Prostate gland (tissue), 2 donors: ENCODE measurements at regions not wholly inside any gene's neighbourhood (a gene's known extent, or its start where the extent isn't known, plus 50 kb on each side); places are given as distances from the start of the nearest gene placed in this dataset.
"Not testable (repeated sequence)": the region's sequence is repeated elsewhere in the genome, so short reads cannot be mapped to it uniquely, and the experiment has no call there.

Experiments used
- DNase-seq: peaks from one replicate; pipeline ENCODE4 v3.0.0-alpha.2; 2019; ENCODE audit warnings: low spot score
- H3K27ac ChIP-seq, 2 donors: fragments of 200-600 bp; sonication (generic); 2 replicates each; pipeline ENCODE4 v1.5.1; 2017 to 2019
- H3K27me3 ChIP-seq: fragments of 200-600 bp; sonication (generic); replicated peaks from 2 replicates; pipeline ENCODE4 v1.5.1; 2019; ENCODE audit not compliant: insufficient read depth
- H3K36me3 ChIP-seq, 2 donors: fragments of 200-600 bp; sonication (generic); 1 replicate in 1 of 2; 2 replicates in 1 of 2; pipeline versions ENCODE4 v1.5.1 to v1.8.1; 2017 to 2019
- H3K4me1 ChIP-seq: fragments of 200-600 bp; sonication (generic); replicated peaks from 2 replicates; pipeline ENCODE4 v1.5.1; 2019
- H3K4me3 ChIP-seq, 2 donors: fragments of 200-600 bp; sonication (generic); 2 replicates each; pipeline ENCODE4 v1.5.1; 2017 to 2019
- H3K9me3 ChIP-seq: fragments of 200-600 bp; sonication (generic); 2 replicates; pipeline ENCODE4 v1.5.1; 2017
- CTCF ChIP-seq, 4 experiments: fragments of 200-600 bp in 2 of 4; fragments of 450-650 bp in 2 of 4; sonication (generic) in 2 of 4; IDR thresholded peaks; 1 replicate in 3 of 4; 2 replicates in 1 of 4; pipeline ENCODE4 v1.5.1; 2016 to 2019; ENCODE audit warnings: antibody characterized with exemption in 4 of 4, mild to moderate bottlenecking in 2 of 4, moderate library complexity in 2 of 4
- POLR2A ChIP-seq: fragments of 450-650 bp; IDR thresholded peaks from one replicate; pipeline ENCODE4 v1.6.1; 2016; ENCODE audit warnings: antibody characterized with exemption, mild to moderate bottlenecking
- POLR2AphosphoS5 ChIP-seq: sonication (generic); formaldehyde crosslinking; IDR thresholded peaks from one replicate; pipeline ENCODE4 v1.6.1; 2017; ENCODE audit warnings: antibody characterized with exemption
- WGBS: methylation state at CpG from one replicate; pipeline ENCODE4 v1.1.5; 2018; 5-methylcytosine and 5-hydroxymethylcytosine counted together
- intact Hi-C: fragments of 100-400 bp; cut with DNase I; formaldehyde crosslinking; loops from one replicate; pipeline ENCODE4 v1.14.2; 2022

GRCh38 chr2:146412625-146413024 lies 1432.2 kb upstream of the ACVR2A start:
- no peak for TF ChIP-seq POLR2A
- no peak for TF ChIP-seq POLR2AphosphoS5
- no peak for TF ChIP-seq CTCF (IDR thresholded peaks at IDR 0.05)
- Histone ChIP-seq H3K27me3 (no peaks in the 10 kb centered on the region), H3K4me3 (no peak overlapping the region), H3K27ac (no peak overlapping the region), H3K4me1 (no peaks in the 10 kb centered on the region), H3K36me3 (no peaks in the 10 kb centered on the region), H3K9me3 (no peaks in the 10 kb centered on the region)
- intact Hi-C loops, result no loop called here
- 91% methylated on average over 8 of the region's 8 CpGs for WGBS
- DNase-seq, result no peak

- H3K27me3 ChIP-seq, H3K27ac ChIP-seq, H3K36me3 ChIP-seq, intact Hi-C loops, DNase-seq, H3K4me3 ChIP-seq, H3K4me1 ChIP-seq, H3K9me3 ChIP-seq: not testable (repeated sequence)
- WGBS, result 83% methylated on average over 30 of the region's 30 CpGs
Observed at GRCh38 chr2:146405402-146406309, 1439.2 kb upstream of the ACVR2A start.

- H3K36me3 ChIP-seq, H3K4me3 ChIP-seq, intact Hi-C loops, DNase-seq, H3K4me1 ChIP-seq, H3K27ac ChIP-seq, H3K9me3 ChIP-seq, H3K27me3 ChIP-seq: not testable (repeated sequence)
- 97% methylated on average over 27 of the region's 28 CpGs for WGBS
Observed at GRCh38 chr2:146403546-146404160, 1441.2 kb upstream of the ACVR2A start.

DNA sequence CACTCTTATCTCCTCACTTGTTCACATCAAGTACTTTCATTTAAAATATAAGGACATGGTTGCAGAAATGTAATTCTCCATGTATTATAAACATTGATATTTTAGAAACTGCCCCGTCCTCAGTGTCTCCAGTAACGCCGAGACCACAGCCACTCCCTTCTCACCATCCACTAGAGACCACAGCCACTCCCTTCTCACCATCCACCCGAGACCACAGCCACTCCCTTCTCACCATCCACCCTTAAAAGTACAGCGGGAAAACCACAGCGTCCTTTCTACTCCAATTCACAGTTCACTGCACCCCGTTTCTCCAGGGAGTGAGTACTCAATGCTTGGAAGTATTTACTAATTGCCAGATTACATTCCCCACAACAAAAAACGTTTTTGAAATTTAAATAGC lies 1452.2 kb upstream of the ACVR2A start:
- no peaks in the 10 kb centered on the region for H3K9me3 ChIP-seq
- intact Hi-C loops, result no loop called here

DNA sequence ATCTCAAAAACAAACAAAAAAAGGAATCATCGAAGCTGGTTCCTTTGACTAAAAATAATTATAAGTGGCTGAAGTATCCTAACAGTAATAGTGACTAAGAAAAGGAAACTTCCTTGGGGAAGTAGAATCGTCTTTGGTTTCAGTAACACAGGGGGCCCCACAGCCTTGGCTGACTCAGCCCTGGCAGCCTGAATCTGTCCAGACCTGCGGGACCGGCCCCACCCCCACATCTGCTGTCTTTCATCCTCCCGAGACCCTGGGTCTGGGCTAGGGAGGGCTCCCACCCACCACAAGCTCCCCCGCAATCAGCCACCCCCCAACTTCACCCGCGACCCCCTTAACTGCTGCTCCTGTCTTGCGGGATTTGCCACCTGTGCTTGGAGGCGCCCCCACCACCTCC lies 1452.6 kb upstream of the ACVR2A start:
- TF ChIP-seq POLR2A (no peak), CTCF (IDR thresholded peaks at IDR 0.05) (no peak), POLR2AphosphoS5 (no peak)
- WGBS, result 76% methylated on average over 10 of the region's 10 CpGs
- intact Hi-C loops, result no loop called here
- no peaks in the 10 kb centered on the region for H3K36me3 ChIP-seq
- no peaks in the 10 kb centered on the region for H3K4me1 ChIP-seq
- H3K27me3 ChIP-seq, result no peaks in the 10 kb centered on the region
- H3K27ac ChIP-seq, result no peak overlapping the region
- no peak for DNase-seq
- no peaks in the 10 kb centered on the region for H3K9me3 ChIP-seq
- no peak overlapping the region for H3K4me3 ChIP-seq

More for the DNA sequence above, 1452.2 kb upstream of the ACVR2A start:
- no peak for DNase-seq
- H3K27ac ChIP-seq, result no peak overlapping the region
- H3K27me3 ChIP-seq, result no peaks in the 10 kb centered on the region
- no peaks in the 10 kb centered on the region for H3K36me3 ChIP-seq
- no peak for TF ChIP-seq CTCF (IDR thresholded peaks at IDR 0.05)
- TF ChIP-seq POLR2A, result no peak
- no peak for TF ChIP-seq POLR2AphosphoS5
- H3K4me1 ChIP-seq, result no peaks in the 10 kb centered on the region
- 76% methylated on average over 8 of the region's 8 CpGs for WGBS
- no peak overlapping the region for H3K4me3 ChIP-seq

GRCh38 chr2:146388757-146389156 lies 1456.1 kb upstream of the ACVR2A start:
- intact Hi-C loops, result no loop called here
- TF ChIP-seq POLR2A (no peak), CTCF (IDR thresholded peaks at IDR 0.05) (no peak), POLR2AphosphoS5 (no peak)
- H3K9me3 ChIP-seq, result no peaks in the 10 kb centered on the region
- H3K4me1 ChIP-seq, result no peaks in the 10 kb centered on the region
- H3K4me3 ChIP-seq, result no peak overlapping the region
- WGBS, result 25% methylated on average over 2 of the region's 2 CpGs
- H3K27me3 ChIP-seq, result no peaks in the 10 kb centered on the region
- H3K36me3 ChIP-seq, result no peaks in the 10 kb centered on the region
- no peak overlapping the region for H3K27ac ChIP-seq
- DNase-seq, result no peak
